ENCODE measurements at regions not wholly inside any gene's neighbourhood (a gene's known extent, or its start where the extent isn't known, plus 50 kb on each side); places are given as distances from the start of the nearest gene placed in this dataset.
"Not testable (repeated sequence)": the region's sequence is repeated elsewhere in the genome, so short reads cannot be mapped to it uniquely, and the experiment has no call there.

DNA sequence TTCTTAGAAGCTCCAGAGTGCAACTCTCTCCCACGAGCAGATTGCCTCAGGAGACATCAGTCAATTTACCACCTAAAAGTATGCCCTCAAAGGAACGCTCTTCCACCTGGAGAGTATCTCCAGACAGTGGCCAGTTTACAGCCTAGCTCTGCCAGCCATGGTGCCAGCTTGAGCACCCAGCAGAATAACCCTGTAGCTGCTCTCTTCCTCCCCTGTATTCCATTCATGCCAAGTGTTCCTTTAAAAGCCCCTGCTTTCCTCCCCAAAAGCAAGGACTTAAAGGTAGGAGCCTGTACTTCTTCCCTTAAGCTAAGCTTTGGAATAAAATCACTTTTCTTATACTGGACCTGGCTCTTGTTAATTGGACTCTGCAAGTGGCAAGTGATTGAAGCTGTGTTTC lies 245.4 kb upstream of the TMEM132C start:
- no peaks in the 10 kb centered on the region; the same call in 1 of the 2 replicates for H3K27me3 ChIP-seq (ENCODE audit: insufficient read depth, low read length)
- H3K4me1 ChIP-seq (ENCODE audit: insufficient read depth, low read length): peaks cover 8% of the 10 kb centered on the region; the same call in 1 of the 2 replicates
- H3K9ac ChIP-seq (ENCODE audit: low read depth, low read length): no peak overlapping the region
- H3K9me3 ChIP-seq (ENCODE audit: insufficient read depth, low read depth, low read length): no peaks in the 10 kb centered on the region
- H3K4me3 ChIP-seq (ENCODE audit: low read length): no peak overlapping the region
- no peaks in the 10 kb centered on the region for H3K36me3 ChIP-seq (ENCODE audit: insufficient read depth, low read depth, low read length)
- no peak overlapping the region for H3K27ac ChIP-seq (ENCODE audit: low read length)

DNA sequence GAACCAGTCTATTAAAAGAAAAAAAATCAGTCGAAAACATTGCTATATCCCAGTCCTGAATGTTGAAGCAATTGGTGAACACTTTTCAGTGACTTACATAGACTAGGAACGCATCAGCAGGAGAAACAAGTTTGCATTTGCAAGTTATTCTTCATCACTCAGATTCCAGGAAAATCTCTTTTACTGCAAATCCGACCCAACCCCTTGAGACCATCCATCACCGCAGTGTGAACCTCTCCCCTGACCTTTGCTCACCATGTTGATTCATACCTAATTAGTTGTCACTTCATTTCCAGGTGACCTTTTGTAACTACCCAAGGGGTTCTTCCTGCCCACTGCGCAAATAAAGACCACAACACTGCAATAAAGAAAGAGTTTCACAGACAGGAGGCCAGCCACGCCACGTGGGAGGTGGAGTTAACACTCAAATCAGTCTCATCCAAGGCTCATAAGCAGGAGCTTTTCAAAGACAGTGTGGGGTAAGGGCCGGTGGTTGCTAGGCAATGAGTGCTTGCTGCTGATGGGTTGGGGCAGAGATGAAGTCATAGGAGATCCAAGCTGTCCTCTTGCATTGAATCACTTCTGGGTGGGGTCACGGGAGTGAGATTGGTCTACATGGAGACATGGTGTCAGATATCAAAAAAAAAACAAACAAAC lies 241.3 kb upstream of the TMEM132C start:
- Histone ChIP-seq H3K4me3 (ENCODE audit: low read length) (no peak overlapping the region), H3K27me3 (ENCODE audit: insufficient read depth, low read length) (peaks cover 10% of the 10 kb centered on the region; the same call in 1 of the 2 replicates), H3K9ac (ENCODE audit: low read depth, low read length) (no peak overlapping the region), H3K4me1 (ENCODE audit: insufficient read depth, low read length) (peaks cover 8% of the 10 kb centered on the region; the same call in 1 of the 2 replicates), H3K9me3 (ENCODE audit: insufficient read depth, low read depth, low read length) (no peaks in the 10 kb centered on the region), H3K27ac (ENCODE audit: low read length) (no peak overlapping the region), H3K36me3 (ENCODE audit: insufficient read depth, low read depth, low read length) (no peaks in the 10 kb centered on the region)

DNA sequence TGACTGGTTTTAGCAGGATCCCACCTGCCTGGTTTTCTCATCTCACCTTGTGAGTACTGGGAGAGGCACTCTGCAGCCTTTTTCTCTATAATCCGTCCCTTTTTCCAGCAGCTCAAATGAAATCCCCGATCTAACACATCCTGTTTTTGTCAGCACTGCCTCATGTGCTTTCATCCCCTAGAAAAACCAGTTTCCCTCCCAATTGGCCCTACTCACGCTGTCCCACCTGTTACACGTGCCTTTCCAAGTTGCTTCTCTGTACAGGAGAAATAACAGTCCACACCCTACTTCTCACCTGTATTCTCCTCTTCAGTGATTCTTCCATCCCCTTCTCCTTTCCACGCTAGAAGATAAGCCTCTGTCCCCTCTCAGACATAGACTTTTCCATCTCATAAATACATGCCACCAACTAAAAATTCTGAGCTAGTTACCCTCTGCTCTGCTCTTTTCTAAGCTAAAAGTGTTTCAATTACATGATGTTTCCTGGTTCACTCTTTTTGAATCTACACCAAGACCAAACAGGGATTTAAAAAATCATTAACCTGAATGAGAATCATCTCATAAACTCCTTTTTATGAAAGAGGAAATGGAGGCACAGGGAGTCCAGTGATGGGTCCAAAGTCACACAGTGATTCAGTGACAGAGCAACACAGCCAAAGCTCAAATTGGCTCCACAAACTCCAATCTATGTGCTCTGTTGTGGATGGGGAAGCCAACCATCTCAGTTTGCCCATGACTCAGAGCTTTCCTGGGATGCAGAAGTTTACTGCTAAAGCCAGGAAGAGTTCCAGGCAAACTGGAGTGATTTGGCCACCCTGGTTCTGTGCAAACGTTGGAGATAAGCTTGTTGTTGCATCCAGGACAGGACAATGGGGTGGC lies 240.0 kb upstream of the TMEM132C start:
- H3K9ac ChIP-seq (ENCODE audit: low read depth, low read length): no peak overlapping the region
- no peak overlapping the region for H3K4me3 ChIP-seq (ENCODE audit: low read length)
- no peaks in the 10 kb centered on the region for H3K9me3 ChIP-seq (ENCODE audit: insufficient read depth, low read depth, low read length)
- H3K36me3 ChIP-seq (ENCODE audit: insufficient read depth, low read depth, low read length): no peaks in the 10 kb centered on the region
- peaks cover 10% of the 10 kb centered on the region; the same call in 1 of the 2 replicates for H3K27me3 ChIP-seq (ENCODE audit: insufficient read depth, low read length)
- peaks cover 8% of the 10 kb centered on the region; the same call in 1 of the 2 replicates for H3K4me1 ChIP-seq (ENCODE audit: insufficient read depth, low read length)
- no peak overlapping the region for H3K27ac ChIP-seq (ENCODE audit: low read length)

DNA sequence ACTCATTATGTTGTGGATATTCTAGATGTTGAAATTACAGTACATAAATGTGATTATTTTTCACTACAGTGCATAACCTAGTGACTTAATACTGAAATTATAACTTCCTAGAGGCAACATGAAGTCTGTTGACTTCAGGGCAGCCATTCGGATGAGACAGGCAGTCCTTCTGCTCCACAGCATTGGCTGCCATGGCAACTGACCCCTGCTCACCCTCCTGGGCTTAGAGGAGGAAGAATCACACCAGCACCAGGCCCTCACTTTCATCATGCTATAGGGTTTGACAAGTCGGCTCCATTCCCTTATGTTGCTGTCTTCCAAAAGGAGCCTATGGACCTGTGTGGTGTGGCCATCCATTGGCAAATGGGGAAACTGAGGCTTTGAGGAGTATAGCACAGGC lies 233.5 kb upstream of the TMEM132C start:
- Histone ChIP-seq H3K36me3 (ENCODE audit: insufficient read depth, low read depth, low read length) (no peaks in the 10 kb centered on the region), H3K27ac (ENCODE audit: low read length) (no peak overlapping the region), H3K9ac (ENCODE audit: low read depth, low read length) (no peak overlapping the region), H3K9me3 (ENCODE audit: insufficient read depth, low read depth, low read length) (no peaks in the 10 kb centered on the region), H3K4me1 (ENCODE audit: insufficient read depth, low read length) (no peaks in the 10 kb centered on the region), H3K4me3 (ENCODE audit: low read length) (no peak overlapping the region), H3K27me3 (ENCODE audit: insufficient read depth, low read length) (no peaks in the 10 kb centered on the region; the same call in 1 of the 2 replicates)

DNA sequence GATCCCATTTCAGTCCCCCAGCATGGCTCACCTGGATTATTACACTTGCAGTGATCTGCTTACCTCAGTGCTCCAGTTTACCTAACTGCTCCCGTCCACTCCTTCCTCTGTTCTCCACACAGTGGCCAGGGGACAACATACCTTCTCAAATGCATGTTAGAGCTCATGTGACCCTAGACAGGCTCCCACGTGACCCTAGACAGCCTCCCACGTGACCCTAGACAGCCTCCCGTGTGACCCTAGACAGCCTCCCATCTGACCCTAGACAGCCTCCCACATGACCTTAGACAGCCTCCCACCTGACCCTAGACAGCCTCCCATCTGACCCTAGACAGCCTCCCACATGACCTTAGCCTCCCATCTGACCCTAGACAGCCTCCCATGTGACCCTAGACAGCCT lies 226.0 kb upstream of the TMEM132C start:
- Histone ChIP-seq H3K9ac (ENCODE audit: low read depth, low read length) (no peak overlapping the region), H3K36me3 (ENCODE audit: insufficient read depth, low read depth, low read length) (no peaks in the 10 kb centered on the region), H3K9me3 (ENCODE audit: insufficient read depth, low read depth, low read length) (no peaks in the 10 kb centered on the region), H3K27ac (ENCODE audit: low read length) (no peak overlapping the region), H3K27me3 (ENCODE audit: insufficient read depth, low read length) (no peaks in the 10 kb centered on the region), H3K4me1 (ENCODE audit: insufficient read depth, low read length) (no peaks in the 10 kb centered on the region), H3K4me3 (ENCODE audit: low read length) (no peak overlapping the region)

DNA sequence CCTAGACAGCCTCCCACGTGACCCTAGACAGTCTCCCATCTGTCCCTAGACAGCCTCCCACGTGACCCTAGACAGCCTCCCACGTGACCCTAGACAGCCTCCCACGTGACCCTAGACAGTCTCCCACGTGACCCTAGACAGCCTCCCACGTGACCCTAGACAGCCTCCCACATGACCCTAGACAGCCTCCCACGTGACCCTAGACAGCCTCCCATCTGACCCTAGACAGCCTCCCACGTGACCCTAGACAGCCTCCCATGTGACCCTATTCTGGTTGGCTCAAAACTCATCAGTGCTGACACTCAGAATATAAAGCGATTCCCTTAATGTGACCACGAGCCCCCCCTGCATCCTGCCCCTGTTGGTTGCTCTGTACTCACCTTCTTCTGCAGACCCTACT lies 224.7 kb upstream of the TMEM132C start:
- not testable (repeated sequence) for H3K9me3 ChIP-seq (ENCODE audit: insufficient read depth, low read depth, low read length); H3K36me3 ChIP-seq (ENCODE audit: insufficient read depth, low read depth, low read length); H3K4me1 ChIP-seq (ENCODE audit: insufficient read depth, low read length); H3K27me3 ChIP-seq (ENCODE audit: insufficient read depth, low read length); H3K4me3 ChIP-seq (ENCODE audit: low read length); H3K27ac ChIP-seq (ENCODE audit: low read length); H3K9ac ChIP-seq (ENCODE audit: low read depth, low read length)

- Histone ChIP-seq H3K27ac (ENCODE audit: low read length) (no peak overlapping the region), H3K9ac (ENCODE audit: low read depth, low read length) (no peak overlapping the region), H3K36me3 (ENCODE audit: insufficient read depth, low read depth, low read length) (no peaks in the 10 kb centered on the region), H3K27me3 (ENCODE audit: insufficient read depth, low read length) (no peaks in the 10 kb centered on the region), H3K4me1 (ENCODE audit: insufficient read depth, low read length) (no peaks in the 10 kb centered on the region), H3K9me3 (ENCODE audit: insufficient read depth, low read depth, low read length) (no peaks in the 10 kb centered on the region), H3K4me3 (ENCODE audit: low read length) (no peak overlapping the region)
Measured at GRCh38 chr12:128042825-128043224, 224.1 kb upstream of the TMEM132C start.

DNA sequence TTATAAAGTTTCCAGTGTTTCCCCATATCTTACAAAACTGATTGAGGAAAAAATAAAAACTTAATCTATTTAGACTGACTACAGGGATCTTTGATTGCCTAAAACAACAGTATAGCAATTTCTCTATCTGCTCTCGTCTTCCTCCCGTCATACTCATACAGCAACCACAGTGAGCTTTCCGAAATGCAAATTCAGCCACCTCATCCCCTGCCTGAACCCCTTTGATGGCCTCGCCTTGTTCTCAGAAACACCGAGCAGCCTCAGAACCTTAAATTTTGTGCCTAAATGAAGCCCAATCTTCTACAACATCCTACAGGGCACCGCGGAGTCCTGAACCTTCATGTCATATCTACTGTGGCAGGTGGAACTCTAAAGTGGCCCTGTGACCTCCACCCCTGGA lies 223.7 kb upstream of the TMEM132C start:
- H3K4me3 ChIP-seq (ENCODE audit: low read length): no peak overlapping the region
- H3K27me3 ChIP-seq (ENCODE audit: insufficient read depth, low read length): no peaks in the 10 kb centered on the region
- H3K36me3 ChIP-seq (ENCODE audit: insufficient read depth, low read depth, low read length): no peaks in the 10 kb centered on the region
- no peaks in the 10 kb centered on the region for H3K9me3 ChIP-seq (ENCODE audit: insufficient read depth, low read depth, low read length)
- H3K27ac ChIP-seq (ENCODE audit: low read length): no peak overlapping the region
- H3K9ac ChIP-seq (ENCODE audit: low read depth, low read length): no peak overlapping the region
- no peaks in the 10 kb centered on the region for H3K4me1 ChIP-seq (ENCODE audit: insufficient read depth, low read length)

GRCh38 chr12:128047266-128048060 lies 219.5 kb upstream of the TMEM132C start:
- Histone ChIP-seq H3K9me3 (ENCODE audit: insufficient read depth, low read depth, low read length) (no peaks in the 10 kb centered on the region), H3K27me3 (ENCODE audit: insufficient read depth, low read length) (no peaks in the 10 kb centered on the region), H3K9ac (ENCODE audit: low read depth, low read length) (no peak overlapping the region), H3K27ac (ENCODE audit: low read length) (no peak overlapping the region), H3K4me1 (ENCODE audit: insufficient read depth, low read length) (no peaks in the 10 kb centered on the region), H3K4me3 (ENCODE audit: low read length) (no peak overlapping the region), H3K36me3 (ENCODE audit: insufficient read depth, low read depth, low read length) (no peaks in the 10 kb centered on the region)

DNA sequence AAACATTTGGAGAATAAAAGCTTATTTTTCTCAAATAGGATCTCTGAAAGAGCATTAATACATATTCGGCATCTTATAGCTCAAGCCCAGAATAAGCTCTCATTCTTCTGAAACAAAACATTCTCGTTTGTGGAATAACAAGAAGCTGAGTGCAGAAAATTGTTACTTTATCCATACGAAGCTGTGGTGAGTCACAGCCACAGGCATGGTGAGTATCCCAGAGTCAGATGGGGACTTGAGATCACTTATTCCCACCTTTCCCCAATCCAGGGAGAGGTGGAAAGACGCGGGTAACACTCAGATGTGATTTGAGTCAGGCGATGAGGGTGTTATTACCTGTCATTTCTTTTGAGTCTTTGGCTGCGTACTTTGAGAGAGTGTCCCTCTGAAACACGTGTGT lies 214.6 kb upstream of the TMEM132C start:
- Histone ChIP-seq H3K27me3 (ENCODE audit: insufficient read depth, low read length) (no peaks in the 10 kb centered on the region), H3K36me3 (ENCODE audit: insufficient read depth, low read depth, low read length) (no peaks in the 10 kb centered on the region), H3K9me3 (ENCODE audit: insufficient read depth, low read depth, low read length) (no peaks in the 10 kb centered on the region)

DNA sequence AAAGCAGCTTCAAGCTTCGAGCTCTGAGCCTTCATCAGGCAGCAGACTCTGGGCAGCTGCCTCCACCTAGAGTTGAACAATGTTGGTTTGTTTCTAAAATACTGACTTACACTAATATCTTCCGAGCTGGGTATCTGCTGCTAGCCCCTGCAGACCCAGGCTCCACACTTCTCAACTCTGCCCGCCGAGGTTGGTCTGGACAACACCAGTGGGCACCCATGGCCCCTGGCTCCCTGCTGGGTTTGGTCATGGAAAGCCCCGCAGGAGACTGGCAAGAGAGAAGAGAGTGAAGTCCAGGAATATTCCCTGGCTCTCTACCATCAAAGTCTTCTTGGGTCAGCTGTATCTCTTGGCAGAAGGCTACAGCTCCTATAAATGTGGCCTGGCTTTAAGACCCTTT lies 214.2 kb upstream of the TMEM132C start:
- Histone ChIP-seq H3K9me3 (ENCODE audit: insufficient read depth, low read depth, low read length) (no peaks in the 10 kb centered on the region), H3K4me3 (ENCODE audit: low read length) (no peak overlapping the region), H3K27ac (ENCODE audit: low read length) (no peak overlapping the region), H3K4me1 (ENCODE audit: insufficient read depth, low read length) (peaks cover 9% of the 10 kb centered on the region; the same call in 1 of the 2 replicates), H3K27me3 (ENCODE audit: insufficient read depth, low read length) (no peaks in the 10 kb centered on the region), H3K36me3 (ENCODE audit: insufficient read depth, low read depth, low read length) (no peaks in the 10 kb centered on the region), H3K9ac (ENCODE audit: low read depth, low read length) (no peak overlapping the region)

More for the DNA sequence above, 214.6 kb upstream of the TMEM132C start:
- Histone ChIP-seq H3K4me1 (ENCODE audit: insufficient read depth, low read length) (peaks cover 9% of the 10 kb centered on the region; the same call in 1 of the 2 replicates), H3K27ac (ENCODE audit: low read length) (no peak overlapping the region), H3K9ac (ENCODE audit: low read depth, low read length) (no peak overlapping the region), H3K4me3 (ENCODE audit: low read length) (no peak overlapping the region)

Measured in iPS-20b (cell line).